SH-SY5Y (cell line): ENCODE measurements at regions not wholly inside any gene's neighbourhood (a gene's known extent, or its start where the extent isn't known, plus 50 kb on each side); places are given as distances from the start of the nearest gene placed in this dataset.

Experiments
- GATA2 ChIP-seq: IDR thresholded peaks from 2 replicates; pipeline ENCODE4 v1.6.1; 2011; ENCODE audit warnings: mild to moderate bottlenecking, low read depth, low read length
- GATA3 ChIP-seq: IDR thresholded peaks from 2 replicates; pipeline ENCODE4 v1.6.1; 2011; ENCODE audit warnings: low read depth, mild to moderate bottlenecking, low read length, moderate library complexity

GRCh38 chr1:234756857-234757256 lies 146.9 kb upstream of the IRF2BP2 start:
- no peak for TF ChIP-seq GATA3
- no peak for TF ChIP-seq GATA2
